BLaER1 treated with 17β-estradiol and CSF1 and Interleukin-3, amounts not matched to agents 10 nM and 100 nM (cell line): ENCODE measurements at regions not wholly inside any gene's neighbourhood (a gene's known extent, or its start where the extent isn't known, plus 50 kb on each side); places are given as distances from the start of the nearest gene placed in this dataset.
A peak's percentile ranks its signal among the peaks of the same experiment; 100 is the strongest.

Experiments
- H3K27ac ChIP-seq, 11 experiments: shearing (Covaris generic); formaldehyde crosslinking; 2 replicates each; pipeline ENCODE4 v1.8.1; 2022
- H3K27me3 ChIP-seq, 11 experiments: shearing (Covaris generic); formaldehyde crosslinking; 2 replicates each; pipeline ENCODE4 v1.8.1; 2022
- H3K36me3 ChIP-seq, 11 experiments: shearing (Covaris generic); formaldehyde crosslinking; 2 replicates each; pipeline ENCODE4 v1.8.1; 2022
- H3K4me1 ChIP-seq, 10 experiments: shearing (Covaris generic); formaldehyde crosslinking; 2 replicates each; pipeline ENCODE4 v1.8.1; 2022
- H3K4me2 ChIP-seq, 11 experiments: shearing (Covaris generic); formaldehyde crosslinking; 2 replicates each; pipeline ENCODE4 v1.8.1; 2022
- H3K4me3 ChIP-seq, 10 experiments: shearing (Covaris generic); formaldehyde crosslinking; 2 replicates each; pipeline ENCODE4 v1.8.1; 2022
- H3K9ac ChIP-seq, 11 experiments: shearing (Covaris generic); formaldehyde crosslinking; 2 replicates each; pipeline ENCODE4 v1.8.1; 2022
- H3K9me3 ChIP-seq, 11 experiments: shearing (Covaris generic); formaldehyde crosslinking; replicated peaks in 1 of 11; 2 replicates each; pipeline ENCODE4 v1.8.1; 2022
- H4K20me1 ChIP-seq, 11 experiments: shearing (Covaris generic); formaldehyde crosslinking; 2 replicates each; pipeline ENCODE4 v1.8.1; 2022
- Cebpa-rat ChIP-seq, 11 experiments: shearing (Covaris generic); IDR thresholded peaks; 2 replicates each; pipeline ENCODE4 v1.8.1; 2022

- H3K9ac ChIP-seq = no peak overlapping the region
- no peaks in the 10 kb centered on the region for H3K27me3 ChIP-seq
- no peak overlapping the region for H3K4me3 ChIP-seq
- no peak overlapping the region for H3K4me2 ChIP-seq
- H4K20me1 ChIP-seq = no peaks in the 10 kb centered on the region
- no peak overlapping the region for H3K27ac ChIP-seq
- no peaks in the 10 kb centered on the region for H3K36me3 ChIP-seq
- H3K9me3 ChIP-seq = peaks cover 14 to 24% (median 19%) of the 10 kb centered on the region in 11 experiments
- TF ChIP-seq Cebpa-rat (IDR thresholded peaks at IDR 0.05) = no peak
- no peaks in the 10 kb centered on the region for H3K4me1 ChIP-seq
Measured at GRCh38 chr18:61722247-61722646, 170.6 kb downstream of the RNF152 start.

DNA sequence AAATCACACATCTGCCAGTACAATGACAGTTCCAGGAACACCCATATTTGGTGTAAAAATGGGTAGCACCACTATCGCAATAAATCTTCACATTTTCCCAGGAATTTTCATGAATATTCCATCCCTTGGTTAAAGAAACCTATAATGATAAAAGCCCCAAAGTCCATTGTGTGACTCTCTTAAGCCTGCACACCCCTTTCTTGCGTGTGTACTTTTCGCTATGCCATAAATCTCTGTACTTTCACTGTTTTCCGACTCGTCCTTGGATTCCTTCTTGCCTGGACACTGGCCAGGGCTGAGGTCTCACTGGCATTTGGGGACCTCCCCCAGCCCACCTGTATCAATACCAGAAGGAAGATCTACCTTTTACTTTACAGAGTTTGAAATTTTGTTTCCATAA lies 172.3 kb downstream of the RNF152 start:
- Histone ChIP-seq H3K9ac (no peak overlapping the region), H3K9me3 (peaks cover 0 to 9% (median 6%) of the 10 kb centered on the region in 11 experiments; a peak in 12 of 22 replicates), H4K20me1 (no peaks in the 10 kb centered on the region), H3K4me2 (no peak overlapping the region), H3K4me1 (no peaks in the 10 kb centered on the region), H3K36me3 (no peaks in the 10 kb centered on the region), H3K27ac (no peak overlapping the region), H3K27me3 (no peaks in the 10 kb centered on the region), H3K4me3 (no peak overlapping the region)
- TF ChIP-seq Cebpa-rat (IDR thresholded peaks at IDR 0.05) = no peak

- Histone ChIP-seq H3K27ac (no peak overlapping the region), H3K4me1 (no peaks in the 10 kb centered on the region), H3K9ac (no peak overlapping the region)
Measured at GRCh38 chr18:61719671-61720070, 173.1 kb downstream of the RNF152 start.

DNA sequence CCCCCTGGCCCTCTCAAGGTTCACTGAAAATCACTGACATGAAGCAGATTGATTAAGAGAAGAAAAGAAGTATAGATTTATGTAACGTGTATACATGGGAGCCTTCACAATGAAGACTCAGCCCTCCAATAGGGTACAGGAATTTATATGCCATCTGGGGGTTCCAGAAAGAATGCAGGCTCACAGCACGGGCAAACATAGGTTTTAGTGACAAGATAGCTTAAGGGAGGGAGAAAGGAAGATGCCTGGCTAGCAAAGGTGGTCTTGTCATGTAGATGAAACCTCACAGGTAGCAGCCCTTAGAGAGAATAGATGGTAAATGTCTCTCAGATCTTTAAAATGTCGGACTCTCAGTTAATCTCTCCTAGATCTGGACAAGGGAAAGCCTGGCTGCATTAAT lies 173.9 kb downstream of the RNF152 start:
- Histone ChIP-seq H3K36me3 (no peaks in the 10 kb centered on the region), H3K27ac (no peak overlapping the region), H3K9me3 (no peaks in the 10 kb centered on the region; a peak in 1 of 22 replicates), H4K20me1 (no peaks in the 10 kb centered on the region), H3K4me2 (no peak overlapping the region), H3K4me1 (no peaks in the 10 kb centered on the region), H3K9ac (no peak overlapping the region), H3K27me3 (no peaks in the 10 kb centered on the region), H3K4me3 (no peak overlapping the region)
- TF ChIP-seq Cebpa-rat (IDR thresholded peaks at IDR 0.05) = no peak

More at GRCh38 chr18:61719671-61720070, 173.1 kb downstream of the RNF152 start:
- no peaks in the 10 kb centered on the region for H4K20me1 ChIP-seq
- H3K9me3 ChIP-seq = peaks cover 0 to under 1% (median 0%) of the 10 kb centered on the region in 11 experiments; a peak in 1 of 22 replicates
- H3K4me2 ChIP-seq = no peak overlapping the region
- H3K27me3 ChIP-seq = no peaks in the 10 kb centered on the region
- no peak overlapping the region for H3K4me3 ChIP-seq
- no peaks in the 10 kb centered on the region for H3K36me3 ChIP-seq
- TF ChIP-seq Cebpa-rat (IDR thresholded peaks at IDR 0.05) = no peak

- peaks cover 0 to 6% (median 0%) of the 10 kb centered on the region in 10 experiments; a peak in 1 of 20 replicates for H3K4me1 ChIP-seq
- H3K4me3 ChIP-seq = no peak overlapping the region
- no peak overlapping the region for H3K9ac ChIP-seq
- peaks cover 0 to 9% (median 0%) of the 10 kb centered on the region in 11 experiments; a peak in 3 of 22 replicates for H3K9me3 ChIP-seq
- H4K20me1 ChIP-seq = no peaks in the 10 kb centered on the region
- no peak overlapping the region for H3K4me2 ChIP-seq
- no peak overlapping the region for H3K27ac ChIP-seq
- TF ChIP-seq Cebpa-rat (IDR thresholded peaks at IDR 0.05) = no peak
- H3K27me3 ChIP-seq = no peaks in the 10 kb centered on the region
- H3K36me3 ChIP-seq = no peaks in the 10 kb centered on the region
Measured at GRCh38 chr18:61714421-61714820, 178.4 kb downstream of the RNF152 start.

DNA sequence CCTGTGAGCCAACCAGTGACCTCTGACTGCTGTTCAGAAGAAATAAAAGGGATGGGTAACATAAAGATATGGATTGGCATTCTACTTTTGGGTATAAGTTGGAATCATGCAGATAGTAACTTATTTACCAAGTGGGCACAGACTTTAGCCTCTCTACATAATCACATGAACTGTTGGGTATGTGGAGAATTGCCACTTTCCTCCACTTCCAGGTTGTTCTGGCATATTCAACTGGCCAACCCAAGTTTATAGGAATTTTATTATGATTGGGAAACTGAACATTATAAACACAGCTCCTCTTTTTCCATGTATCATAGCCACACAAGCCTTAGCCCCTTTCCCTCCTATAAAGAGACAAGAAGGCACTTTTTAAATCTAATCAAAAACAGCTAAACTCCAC lies 179.3 kb downstream of the RNF152 start:
- H3K4me3 ChIP-seq = no peak overlapping the region
- no peaks in the 10 kb centered on the region for H3K36me3 ChIP-seq
- no peak for TF ChIP-seq Cebpa-rat (IDR thresholded peaks at IDR 0.05)
- no peak overlapping the region for H3K4me2 ChIP-seq
- H3K27ac ChIP-seq = no peak overlapping the region
- no peak overlapping the region for H3K9ac ChIP-seq
- H3K4me1 ChIP-seq = peaks cover 0 to 6% (median 0%) of the 10 kb centered on the region in 10 experiments; a peak in 1 of 20 replicates
- peaks cover 0 to 9% (median 0%) of the 10 kb centered on the region in 11 experiments; a peak in 3 of 22 replicates for H3K9me3 ChIP-seq
- H3K27me3 ChIP-seq = no peaks in the 10 kb centered on the region
- no peaks in the 10 kb centered on the region for H4K20me1 ChIP-seq

DNA sequence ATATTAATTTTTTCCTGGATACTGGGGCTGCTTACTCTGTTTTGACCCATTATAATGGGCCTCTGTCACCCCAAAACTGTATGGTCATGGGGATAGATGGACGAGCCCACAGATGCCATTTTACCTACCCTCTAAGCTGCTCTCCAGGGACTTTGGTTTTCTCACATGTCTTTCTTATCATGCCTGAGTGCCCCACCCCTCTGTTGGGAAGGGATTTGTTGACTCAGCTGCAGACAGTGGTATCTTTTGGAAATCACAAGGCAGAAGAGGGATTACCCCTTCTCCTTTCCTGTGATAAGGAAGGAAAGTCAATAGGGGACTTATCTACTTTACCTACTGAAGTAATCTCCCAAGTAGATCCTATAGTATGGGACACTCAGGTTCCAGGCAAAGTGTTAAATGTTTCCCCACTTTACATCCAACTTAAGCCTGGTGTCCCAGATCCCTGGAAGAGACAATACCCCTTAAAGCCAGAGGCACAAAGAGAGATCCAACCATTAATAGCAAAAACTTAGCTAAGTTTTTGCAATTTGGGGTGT lies 182.7 kb downstream of the RNF152 start:
- Histone ChIP-seq H3K9ac (no peak overlapping the region), H3K4me1 (peaks cover 0 to 6% (median 0%) of the 10 kb centered on the region in 10 experiments; a peak in 1 of 20 replicates), H3K4me2 (peak overlapping the region in 2 of 11 experiments; percentile 16 to 20; a peak in 1 of 22 replicates), H3K27ac (no peak overlapping the region), H3K9me3 (peaks cover 0 to 9% (median 0%) of the 10 kb centered on the region in 11 experiments; a peak in 3 of 22 replicates), H3K4me3 (no peak overlapping the region), H3K36me3 (no peaks in the 10 kb centered on the region), H4K20me1 (no peaks in the 10 kb centered on the region), H3K27me3 (no peaks in the 10 kb centered on the region)
- TF ChIP-seq Cebpa-rat (IDR thresholded peaks at IDR 0.05) = no peak

DNA sequence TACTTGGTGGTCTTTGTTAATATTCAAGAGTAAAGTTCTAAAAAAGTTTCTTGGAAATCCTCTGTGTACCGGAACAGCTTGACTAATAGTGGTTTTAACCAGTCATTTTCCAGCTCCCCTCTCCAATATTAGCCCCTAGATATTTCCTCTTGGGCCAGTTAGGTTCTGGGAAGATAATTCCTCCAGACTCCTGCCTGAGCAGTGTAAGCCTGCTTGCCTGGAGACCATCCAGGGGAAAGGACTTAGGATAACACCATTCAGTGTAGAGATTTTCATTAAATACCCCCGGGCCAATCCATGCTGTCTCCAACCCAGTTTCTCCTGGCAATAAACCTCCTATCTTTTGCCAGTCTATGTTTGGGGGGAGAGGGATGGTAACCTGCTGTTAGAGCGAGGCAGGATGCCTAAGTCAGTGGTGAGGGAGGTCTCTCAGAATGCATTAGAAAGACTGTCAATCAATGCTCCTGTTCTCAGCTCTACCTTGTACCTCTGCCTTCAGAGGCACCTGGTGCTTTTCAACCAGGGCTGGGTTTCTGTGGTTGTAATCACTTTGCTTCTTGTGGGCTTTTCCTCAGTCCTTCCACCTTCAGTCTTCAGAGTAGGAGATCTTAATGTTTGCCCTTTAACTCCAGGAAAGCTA lies 186.4 kb downstream of the RNF152 start:
- Histone ChIP-seq H3K27me3 (no peaks in the 10 kb centered on the region), H3K4me3 (no peak overlapping the region)
- TF ChIP-seq Cebpa-rat (IDR thresholded peaks at IDR 0.05) = no peak

GRCh38 chr18:61703508-61703907 lies 189.3 kb downstream of the RNF152 start:
- Histone ChIP-seq H4K20me1 (no peaks in the 10 kb centered on the region), H3K4me3 (no peak overlapping the region), H3K36me3 (no peaks in the 10 kb centered on the region), H3K4me1 (no peaks in the 10 kb centered on the region), H3K9ac (no peak overlapping the region), H3K4me2 (no peak overlapping the region), H3K27me3 (no peaks in the 10 kb centered on the region), H3K9me3 (peaks cover 0 to 16% (median 0%) of the 10 kb centered on the region in 11 experiments; a peak in 4 of 22 replicates), H3K27ac (no peak overlapping the region)
- TF ChIP-seq Cebpa-rat (IDR thresholded peaks at IDR 0.05) = no peak

More for the DNA sequence above, 186.4 kb downstream of the RNF152 start:
- peaks cover 0 to 11% (median 0%) of the 10 kb centered on the region in 11 experiments; a peak in 4 of 22 replicates for H3K9me3 ChIP-seq
- H3K36me3 ChIP-seq = no peaks in the 10 kb centered on the region
- peaks cover 0 to 6% (median 0%) of the 10 kb centered on the region in 10 experiments; a peak in 1 of 20 replicates for H3K4me1 ChIP-seq
- H3K27ac ChIP-seq = no peak overlapping the region
- no peak overlapping the region for H3K4me2 ChIP-seq
- H4K20me1 ChIP-seq = no peaks in the 10 kb centered on the region
- H3K9ac ChIP-seq = no peak overlapping the region
